ENCODE measurements at regions not wholly inside any gene's neighbourhood (a gene's known extent, or its start where the extent isn't known, plus 50 kb on each side); places are given as distances from the start of the nearest gene placed in this dataset.

DNA sequence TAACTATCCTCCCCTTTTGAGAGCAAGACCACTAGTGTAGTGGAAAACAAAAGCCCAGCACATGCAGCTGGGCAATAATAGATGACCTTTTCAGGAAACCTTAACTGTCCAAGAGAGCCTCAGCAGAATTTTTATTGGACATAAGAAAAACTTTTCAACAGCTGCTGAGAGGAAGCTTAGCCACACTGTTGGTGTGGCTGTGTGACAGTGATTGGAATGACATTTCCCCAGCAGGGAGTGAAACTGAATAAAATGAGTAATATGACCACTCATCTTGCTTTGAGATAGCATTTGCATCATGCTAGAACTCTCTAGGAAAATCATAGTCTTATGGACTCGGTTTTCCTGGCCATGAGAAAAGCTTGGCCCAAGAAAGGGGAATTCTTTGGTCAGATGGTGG lies 687.8 kb downstream of the SLCO4C1 start:
- no peak overlapping the region for H3K4me3 ChIP-seq (ENCODE audit: low read depth, low read length)
- no peak for DNase-seq (ENCODE audit: low read depth)
- TF ChIP-seq, protein P1, sequence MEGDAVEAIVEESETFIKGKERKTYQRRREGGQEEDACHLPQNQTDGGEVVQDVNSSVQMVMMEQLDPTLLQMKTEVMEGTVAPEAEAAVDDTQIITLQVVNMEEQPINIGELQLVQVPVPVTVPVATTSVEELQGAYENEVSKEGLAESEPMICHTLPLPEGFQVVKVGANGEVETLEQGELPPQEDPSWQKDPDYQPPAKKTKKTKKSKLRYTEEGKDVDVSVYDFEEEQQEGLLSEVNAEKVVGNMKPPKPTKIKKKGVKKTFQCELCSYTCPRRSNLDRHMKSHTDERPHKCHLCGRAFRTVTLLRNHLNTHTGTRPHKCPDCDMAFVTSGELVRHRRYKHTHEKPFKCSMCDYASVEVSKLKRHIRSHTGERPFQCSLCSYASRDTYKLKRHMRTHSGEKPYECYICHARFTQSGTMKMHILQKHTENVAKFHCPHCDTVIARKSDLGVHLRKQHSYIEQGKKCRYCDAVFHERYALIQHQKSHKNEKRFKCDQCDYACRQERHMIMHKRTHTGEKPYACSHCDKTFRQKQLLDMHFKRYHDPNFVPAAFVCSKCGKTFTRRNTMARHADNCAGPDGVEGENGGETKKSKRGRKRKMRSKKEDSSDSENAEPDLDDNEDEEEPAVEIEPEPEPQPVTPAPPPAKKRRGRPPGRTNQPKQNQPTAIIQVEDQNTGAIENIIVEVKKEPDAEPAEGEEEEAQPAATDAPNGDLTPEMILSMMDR (IDR thresholded peaks at IDR 0.05; ENCODE audit: low read depth, low read length, missing control alignments): no peak

DNA sequence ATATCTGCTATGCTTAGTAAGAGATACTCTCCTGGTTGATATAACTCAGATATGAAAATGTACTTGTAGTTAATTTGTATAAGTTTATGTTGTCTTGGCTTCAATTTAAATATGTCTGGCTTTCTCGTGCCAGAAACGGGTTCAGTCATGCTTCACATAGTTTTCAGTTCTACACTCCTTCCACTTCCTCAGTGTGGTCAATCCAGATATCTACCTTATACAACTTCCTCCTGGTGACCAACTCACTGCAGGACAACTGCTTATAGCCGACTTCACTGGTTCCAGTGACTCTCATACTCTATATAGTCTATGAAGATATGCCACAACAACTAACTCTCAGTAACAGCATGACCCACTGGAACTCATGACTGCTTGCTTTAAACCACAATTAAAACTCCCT lies 690.4 kb downstream of the SLCO4C1 start:
- TF ChIP-seq, protein P1 (IDR thresholded peaks at IDR 0.05; ENCODE audit: low read depth, low read length, missing control alignments): no peak
- H3K4me3 ChIP-seq (ENCODE audit: low read depth, low read length): no peak overlapping the region
- no peak for DNase-seq (ENCODE audit: low read depth)

DNA sequence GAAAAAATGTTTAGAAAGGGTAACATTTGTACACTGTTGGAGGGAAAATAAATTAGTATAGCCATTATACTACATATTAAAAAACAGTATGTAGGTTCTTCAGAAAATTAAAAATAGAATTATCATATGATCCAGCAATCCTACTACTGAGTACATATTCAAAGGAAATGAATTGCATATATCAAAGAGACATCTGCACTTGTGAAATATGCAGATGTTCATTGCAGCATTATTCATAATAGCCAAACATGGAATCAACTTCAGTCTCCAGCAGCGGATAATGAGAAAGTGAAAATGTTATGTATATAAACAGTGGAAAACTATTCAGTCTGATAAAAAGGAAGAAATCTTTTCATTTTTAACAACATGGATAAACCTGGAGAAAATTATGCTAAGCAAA lies 695.5 kb downstream of the SLCO4C1 start:
- TF ChIP-seq, protein P1 (IDR thresholded peaks at IDR 0.05; ENCODE audit: low read depth, low read length, missing control alignments): no peak
- no peak for DNase-seq (ENCODE audit: low read depth)
- no peak overlapping the region for H3K4me3 ChIP-seq (ENCODE audit: low read depth, low read length)

DNA sequence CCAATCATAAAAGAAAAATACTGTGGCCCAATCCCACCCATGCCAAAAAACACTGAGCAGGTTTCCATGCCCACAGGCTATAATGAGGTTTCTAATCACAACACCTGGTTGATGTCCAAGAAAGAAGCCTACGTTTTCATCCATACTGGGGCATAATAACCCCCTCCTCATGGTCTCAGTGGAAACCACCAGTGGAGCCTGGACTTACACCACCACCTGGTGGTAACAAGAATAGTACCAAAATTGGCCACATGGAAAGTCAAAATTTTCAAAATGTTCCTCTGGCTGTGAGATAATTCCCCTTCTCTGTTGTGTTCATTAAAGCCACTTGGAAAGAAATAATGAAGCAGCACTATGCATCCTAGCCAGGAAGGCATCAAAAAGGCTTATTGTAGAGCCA lies 687.3 kb upstream of the ST8SIA4 start:
- no peak for DNase-seq (ENCODE audit: low read depth)

DNA sequence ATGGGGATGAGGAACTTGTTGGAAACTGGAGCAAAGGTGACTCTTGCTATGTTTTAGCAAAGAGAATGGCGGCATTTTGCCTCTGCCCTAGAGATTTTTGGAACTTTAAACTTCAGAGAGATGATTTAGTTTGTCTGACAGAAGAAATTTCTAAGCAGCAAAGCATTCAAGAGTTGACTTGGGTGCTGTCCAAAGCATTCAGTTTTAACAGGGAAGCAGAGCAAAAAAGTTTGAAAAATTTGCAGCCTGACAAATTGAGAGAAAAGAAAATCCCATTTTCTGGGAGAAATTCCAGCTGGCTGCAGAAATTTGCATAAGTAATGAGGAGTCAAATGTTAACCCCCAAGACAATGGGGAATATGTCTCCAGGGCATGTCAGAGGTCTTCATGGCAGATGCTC lies 682.3 kb upstream of the ST8SIA4 start:
- H3K4me3 ChIP-seq (ENCODE audit: low read depth, low read length): no peak overlapping the region
- TF ChIP-seq, protein P1 (IDR thresholded peaks at IDR 0.05; ENCODE audit: low read depth, low read length, missing control alignments): no peak
- no peak for DNase-seq (ENCODE audit: low read depth)

More for the DNA sequence above, 687.3 kb upstream of the ST8SIA4 start:
- TF ChIP-seq, protein P1 (IDR thresholded peaks at IDR 0.05; ENCODE audit: low read depth, low read length, missing control alignments): peak; percentile 39
- no peak overlapping the region for H3K4me3 ChIP-seq (ENCODE audit: low read depth, low read length)

DNA sequence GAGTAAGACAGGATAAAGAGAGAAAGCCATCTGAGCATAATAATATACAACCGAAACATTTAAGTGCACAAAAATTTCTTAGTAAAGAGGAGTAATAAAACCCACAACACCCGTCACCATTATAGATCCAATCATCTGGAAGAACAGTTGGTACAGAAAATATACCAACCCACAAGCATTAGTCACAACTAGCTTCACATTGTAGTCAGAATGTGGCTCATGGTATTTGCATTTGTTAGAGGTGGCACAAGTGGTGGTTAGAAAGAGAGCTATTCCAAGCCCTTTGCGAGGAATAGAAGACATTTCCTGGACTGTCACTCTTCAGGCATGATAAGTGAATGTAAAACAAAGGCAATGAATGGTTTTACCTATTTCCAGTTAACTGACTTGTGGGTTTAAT lies 677.5 kb upstream of the ST8SIA4 start:
- H3K4me3 ChIP-seq (ENCODE audit: low read depth, low read length): no peak overlapping the region
- DNase-seq (ENCODE audit: low read depth): no peak
- TF ChIP-seq, protein P1 (IDR thresholded peaks at IDR 0.05; ENCODE audit: low read depth, low read length, missing control alignments): no peak

DNA sequence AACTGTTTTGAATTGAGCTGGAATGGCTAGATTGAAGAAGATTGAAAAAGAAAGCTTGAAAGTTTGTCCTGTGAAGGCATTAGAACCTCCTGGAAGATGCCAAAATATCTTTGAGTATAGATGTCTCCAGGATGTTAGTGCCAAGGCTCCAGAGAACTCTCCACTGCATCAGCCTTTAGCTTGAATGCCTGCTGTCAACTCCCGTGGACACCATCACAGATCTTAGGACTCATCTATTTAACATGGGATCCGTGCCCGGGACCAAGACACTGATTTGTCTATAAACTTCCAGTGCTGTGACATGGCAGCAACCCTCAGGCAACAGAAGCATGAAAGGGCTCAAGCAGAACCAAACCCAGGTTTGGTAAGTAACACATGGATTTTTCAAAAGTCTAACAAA lies 670.9 kb upstream of the ST8SIA4 start:
- DNase-seq (ENCODE audit: low read depth): no peak
- H3K4me3 ChIP-seq (ENCODE audit: low read depth, low read length): no peak overlapping the region
- TF ChIP-seq, protein P1 (IDR thresholded peaks at IDR 0.05; ENCODE audit: low read depth, low read length, missing control alignments): no peak
